Mesothelial cell of epicardium (in vitro differentiated cells): ENCODE measurements at regions not wholly inside any gene's neighbourhood (a gene's known extent, or its start where the extent isn't known, plus 50 kb on each side); places are given as distances from the start of the nearest gene placed in this dataset.
A peak's percentile ranks its signal among the peaks of the same experiment; 100 is the strongest.

Source experiments
- DNase-seq, 2 experiments: peaks; one replicate each; pipeline ENCODE4 v3.0.0; 2021; ENCODE audit warnings: low spot score in 2 of 2; ENCODE audit not compliant: unreplicated experiment in 2 of 2
- H3K27ac Mint-ChIP-seq: 2 replicates; pipeline ENCODE4 v1.8.0; 2021; ENCODE audit warnings: mixed read lengths
- H3K27me3 Mint-ChIP-seq: 2 replicates; pipeline ENCODE4 v1.8.0; 2021; ENCODE audit warnings: low read depth, mixed read lengths
- H3K36me3 Mint-ChIP-seq: 2 replicates; pipeline ENCODE4 v1.8.0; 2021; ENCODE audit warnings: mixed read lengths
- H3K4me1 Mint-ChIP-seq: 2 replicates; pipeline ENCODE4 v1.8.0; 2021; ENCODE audit warnings: mixed read lengths
- H3K4me3 Mint-ChIP-seq: 2 replicates; pipeline ENCODE4 v1.8.0; 2021; ENCODE audit warnings: mild to moderate bottlenecking, moderate library complexity, mixed read lengths
- H3K9me3 Mint-ChIP-seq: 2 replicates; pipeline ENCODE4 v1.8.0; 2021; ENCODE audit warnings: mixed read lengths
- TF ChIP-seq, protein P1 (sequence below): fragments of 200-600 bp; sonication (generic); IDR thresholded peaks from one replicate; pipeline ENCODE4 v1.5.0; 2021; ENCODE audit warnings: antibody characterized with exemption; ENCODE audit not compliant: unreplicated experiment

DNA sequence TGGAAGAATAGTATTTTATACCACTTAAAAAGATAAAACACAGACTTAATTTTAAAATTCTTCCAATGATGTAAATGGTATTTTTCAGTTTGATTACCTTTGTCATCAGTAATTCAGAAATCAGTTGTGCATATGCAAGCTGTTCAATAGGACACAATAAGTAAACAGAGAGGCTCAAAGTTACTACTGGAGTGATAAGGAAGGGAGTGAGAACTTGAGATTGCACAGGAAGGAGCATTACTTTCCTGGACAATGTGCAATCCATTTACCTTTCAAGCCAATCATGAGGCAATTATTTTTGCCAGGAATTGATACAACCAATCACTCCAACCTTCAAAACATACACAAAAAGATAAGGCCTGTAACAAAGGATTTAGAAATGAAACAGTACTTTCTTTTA lies 1024.3 kb downstream of the RAPGEF2 start:
- Mint-ChIP-seq H3K36me3 (peaks cover 14% of the 10 kb centered on the region), H3K9me3 (peaks cover 16% of the 10 kb centered on the region), H3K4me3 (no peak overlapping the region), H3K27ac (no peak overlapping the region), H3K4me1 (peaks cover 23% of the 10 kb centered on the region), H3K27me3 (no peaks in the 10 kb centered on the region)
- TF ChIP-seq, protein P1, sequence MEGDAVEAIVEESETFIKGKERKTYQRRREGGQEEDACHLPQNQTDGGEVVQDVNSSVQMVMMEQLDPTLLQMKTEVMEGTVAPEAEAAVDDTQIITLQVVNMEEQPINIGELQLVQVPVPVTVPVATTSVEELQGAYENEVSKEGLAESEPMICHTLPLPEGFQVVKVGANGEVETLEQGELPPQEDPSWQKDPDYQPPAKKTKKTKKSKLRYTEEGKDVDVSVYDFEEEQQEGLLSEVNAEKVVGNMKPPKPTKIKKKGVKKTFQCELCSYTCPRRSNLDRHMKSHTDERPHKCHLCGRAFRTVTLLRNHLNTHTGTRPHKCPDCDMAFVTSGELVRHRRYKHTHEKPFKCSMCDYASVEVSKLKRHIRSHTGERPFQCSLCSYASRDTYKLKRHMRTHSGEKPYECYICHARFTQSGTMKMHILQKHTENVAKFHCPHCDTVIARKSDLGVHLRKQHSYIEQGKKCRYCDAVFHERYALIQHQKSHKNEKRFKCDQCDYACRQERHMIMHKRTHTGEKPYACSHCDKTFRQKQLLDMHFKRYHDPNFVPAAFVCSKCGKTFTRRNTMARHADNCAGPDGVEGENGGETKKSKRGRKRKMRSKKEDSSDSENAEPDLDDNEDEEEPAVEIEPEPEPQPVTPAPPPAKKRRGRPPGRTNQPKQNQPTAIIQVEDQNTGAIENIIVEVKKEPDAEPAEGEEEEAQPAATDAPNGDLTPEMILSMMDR: no peak
- DNase-seq: no peak

DNA sequence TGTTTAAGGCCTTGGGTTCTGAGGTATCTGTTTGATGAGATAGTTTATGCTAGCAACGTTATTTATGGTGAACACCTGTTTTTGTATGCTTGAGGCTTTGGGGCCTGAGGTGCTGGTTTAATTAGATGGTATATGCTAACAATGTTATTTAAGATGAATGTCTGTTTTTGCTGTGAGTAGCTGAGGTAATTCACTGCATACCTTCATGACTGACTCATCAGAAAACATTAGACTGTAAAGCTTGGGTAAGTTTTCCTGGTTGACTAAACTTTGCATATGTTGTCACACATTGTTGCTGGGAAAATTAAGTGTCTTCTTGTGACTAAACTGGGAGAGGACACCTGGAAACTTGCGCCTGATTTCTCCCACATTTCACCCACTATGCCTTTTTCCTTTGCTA lies 1026.6 kb downstream of the RAPGEF2 start:
- H3K4me1 Mint-ChIP-seq: peaks cover 23% of the 10 kb centered on the region
- peaks cover 23% of the 10 kb centered on the region for H3K36me3 Mint-ChIP-seq
- peak overlapping the region; percentile 81 for H3K27ac Mint-ChIP-seq
- TF ChIP-seq, protein P1: no peak
- H3K4me3 Mint-ChIP-seq: no peak overlapping the region
- peaks cover 37% of the 10 kb centered on the region for H3K9me3 Mint-ChIP-seq
- H3K27me3 Mint-ChIP-seq: no peaks in the 10 kb centered on the region
- DNase-seq: no peak

DNA sequence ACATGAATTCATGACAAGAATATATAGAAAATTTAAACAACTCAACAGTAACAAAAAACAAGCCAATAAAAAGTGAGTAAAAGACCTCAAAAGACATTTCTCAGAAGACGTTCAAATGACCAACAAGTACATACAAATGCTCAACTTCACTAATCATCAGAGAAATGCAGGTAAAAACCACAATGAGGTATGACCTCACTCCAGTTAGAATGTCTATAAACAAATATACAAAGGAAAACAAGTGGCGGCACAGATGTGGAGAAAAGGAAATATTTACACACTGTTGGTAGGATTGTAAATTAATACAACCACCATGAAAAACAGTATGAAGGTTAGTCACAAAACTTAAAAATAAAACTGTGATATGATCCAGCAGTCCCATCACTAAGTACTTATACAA lies 1033.1 kb downstream of the RAPGEF2 start:
- no peak overlapping the region for H3K4me3 Mint-ChIP-seq
- H3K27me3 Mint-ChIP-seq: no peaks in the 10 kb centered on the region
- H3K9me3 Mint-ChIP-seq: peaks cover 57% of the 10 kb centered on the region
- H3K27ac Mint-ChIP-seq: no peak overlapping the region
- H3K36me3 Mint-ChIP-seq: peaks cover 22% of the 10 kb centered on the region
- H3K4me1 Mint-ChIP-seq: peaks cover 11% of the 10 kb centered on the region
- no peak for DNase-seq
- TF ChIP-seq, protein P1: no peak

DNA sequence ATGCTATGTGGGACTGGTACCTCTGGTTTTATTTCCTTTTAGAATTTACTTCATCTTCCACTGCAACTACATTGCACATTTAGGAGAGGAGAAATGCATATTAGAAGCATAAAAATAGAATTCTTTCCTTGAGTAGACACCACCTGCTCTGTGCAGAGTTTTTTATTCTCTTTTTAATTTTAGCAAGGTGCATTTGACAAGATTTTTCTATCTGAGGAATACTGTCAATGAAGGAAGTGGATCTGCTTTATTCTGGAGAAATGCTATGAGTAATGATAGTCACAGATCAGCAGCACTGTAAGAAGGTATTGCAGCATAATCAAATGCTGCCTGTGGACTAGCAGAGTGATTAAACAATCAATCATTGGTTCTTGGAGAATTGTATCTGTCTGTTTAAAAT lies 1038.3 kb downstream of the RAPGEF2 start:
- H3K4me3 Mint-ChIP-seq: no peak overlapping the region
- TF ChIP-seq, protein P1: no peak
- DNase-seq: no peak
- peaks cover 26% of the 10 kb centered on the region for H3K4me1 Mint-ChIP-seq
- peak overlapping the region; percentile 79 for H3K27ac Mint-ChIP-seq
- H3K9me3 Mint-ChIP-seq: peaks cover 10% of the 10 kb centered on the region
- no peaks in the 10 kb centered on the region for H3K36me3 Mint-ChIP-seq
- no peaks in the 10 kb centered on the region for H3K27me3 Mint-ChIP-seq

DNA sequence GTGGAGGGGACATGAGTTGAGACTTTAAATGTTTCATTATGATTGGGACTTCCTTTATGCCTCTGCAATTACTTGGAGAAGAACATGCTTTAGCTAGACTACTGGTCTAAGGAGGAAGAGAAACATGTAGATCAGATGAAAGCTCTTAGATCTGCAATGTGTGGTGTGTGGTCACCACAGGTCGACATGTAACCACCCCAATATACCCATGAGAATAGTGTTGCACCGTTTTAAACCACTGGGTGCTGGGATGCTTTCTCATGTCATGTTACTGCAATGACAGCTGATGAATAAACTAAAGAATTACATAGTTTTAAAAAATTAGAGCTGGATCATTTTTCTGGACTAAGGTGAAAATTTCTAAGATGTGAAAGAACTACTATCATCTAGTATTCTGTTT lies 1039.7 kb downstream of the RAPGEF2 start:
- Mint-ChIP-seq H3K27me3 (no peaks in the 10 kb centered on the region), H3K36me3 (no peaks in the 10 kb centered on the region), H3K27ac (peak overlapping the region; percentile 13), H3K9me3 (no peaks in the 10 kb centered on the region), H3K4me3 (no peak overlapping the region), H3K4me1 (peaks cover 27% of the 10 kb centered on the region)
- DNase-seq: no peak
- TF ChIP-seq, protein P1: no peak

DNA sequence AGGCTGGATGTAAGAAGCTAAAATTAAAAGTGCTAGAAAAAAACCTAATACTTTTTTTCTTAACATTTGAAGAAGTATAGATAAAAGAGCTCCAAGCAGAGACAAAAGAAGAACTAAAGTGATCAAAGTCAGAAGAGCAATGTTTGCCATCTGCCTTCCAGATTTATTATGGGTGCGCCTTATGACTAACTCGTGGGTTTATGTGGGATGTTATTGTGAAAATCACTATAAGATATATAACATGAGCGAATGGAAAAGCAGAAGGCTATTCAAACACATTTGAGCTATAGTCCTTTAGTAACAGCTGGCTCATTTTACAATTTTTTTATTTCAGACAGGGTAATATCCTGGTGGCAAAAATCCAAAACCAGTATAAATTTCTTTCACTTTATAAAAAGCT lies 1040.7 kb downstream of the RAPGEF2 start:
- H3K4me3 Mint-ChIP-seq: no peak overlapping the region
- peaks cover 35% of the 10 kb centered on the region for H3K4me1 Mint-ChIP-seq
- DNase-seq: no peak
- H3K27me3 Mint-ChIP-seq: no peaks in the 10 kb centered on the region
- H3K36me3 Mint-ChIP-seq: no peaks in the 10 kb centered on the region
- TF ChIP-seq, protein P1: no peak
- H3K27ac Mint-ChIP-seq: peak overlapping the region; percentile 53
- H3K9me3 Mint-ChIP-seq: no peaks in the 10 kb centered on the region
